GM10266 (cell line): ENCODE measurements at regions not wholly inside any gene's neighbourhood (a gene's known extent, or its start where the extent isn't known, plus 50 kb on each side); places are given as distances from the start of the nearest gene placed in this dataset.

Experiments used
- DNase-seq: peaks from one replicate; pipeline ENCODE4 v3.0.0; 2012; ENCODE audit errors: extremely low spot score
- CTCF ChIP-seq: IDR thresholded peaks from 2 replicates; pipeline ENCODE4 v1.5.1; 2012; ENCODE audit warnings: mild to moderate bottlenecking, low read depth; ENCODE audit not compliant: control insufficient read depth, insufficient read depth; ENCODE audit errors: missing control alignments

DNA sequence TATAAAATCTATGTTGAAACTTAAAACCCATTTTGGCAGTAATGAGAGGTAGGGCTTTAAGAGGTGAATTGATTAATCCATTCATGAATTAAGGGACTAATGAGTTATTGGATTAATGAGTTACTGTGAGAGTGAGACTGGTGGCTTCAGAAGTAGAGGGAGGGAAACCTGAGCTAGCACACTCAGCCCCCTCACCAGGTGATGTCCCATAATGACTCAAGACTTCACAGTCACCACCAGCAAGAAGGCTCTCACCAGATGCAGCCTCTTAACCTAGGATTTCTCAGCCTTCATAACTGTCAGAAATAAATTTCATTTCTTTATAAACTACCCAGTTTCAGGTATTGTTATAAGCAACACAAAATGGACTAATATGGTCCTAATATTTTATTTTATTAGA lies 621.7 kb upstream of the ACVR2A start:
- no peak for DNase-seq
- no peak for TF ChIP-seq CTCF

DNA sequence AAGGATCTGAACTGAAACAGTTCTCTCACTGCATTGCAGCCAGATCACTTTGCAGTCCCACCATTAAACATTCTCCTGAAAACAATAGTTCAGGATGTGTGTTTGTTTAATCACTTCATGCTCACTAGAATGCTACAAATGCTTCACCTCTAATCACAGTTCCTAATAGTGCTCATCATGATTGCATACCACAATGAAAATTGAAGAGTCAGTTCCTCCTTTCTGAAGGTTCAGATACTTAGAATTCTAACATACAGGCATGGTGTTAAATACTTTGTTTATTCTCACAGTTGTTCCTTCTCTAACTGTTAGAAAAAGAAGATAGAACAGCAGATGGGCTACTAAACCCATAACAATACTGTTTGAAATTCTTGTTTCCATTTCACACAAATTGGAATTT lies 622.3 kb upstream of the ACVR2A start:
- DNase-seq, result no peak
- no peak for TF ChIP-seq CTCF

- DNase-seq, result no peak
- no peak for TF ChIP-seq CTCF
These were observed 629.9 kb upstream of the ACVR2A start for GRCh38 chr2:147214914-147215313.

DNA sequence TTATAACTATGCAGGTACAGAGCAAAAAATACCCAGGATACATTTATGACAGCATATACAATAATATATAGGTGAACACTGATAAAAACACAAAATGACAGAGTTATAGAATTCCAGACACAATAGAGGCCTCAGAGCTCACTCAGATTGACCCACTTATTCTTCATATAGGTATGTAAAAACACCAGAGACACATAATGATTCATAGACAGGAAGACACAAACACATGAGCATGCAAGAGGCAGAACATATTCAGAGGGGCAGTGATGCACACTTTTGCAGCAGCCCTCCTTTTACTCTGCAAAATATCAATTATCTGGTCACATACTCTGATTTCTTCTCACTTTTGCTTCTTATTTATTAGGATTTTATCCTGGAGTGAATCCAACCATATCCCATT lies 633.3 kb upstream of the ACVR2A start:
- no peak for TF ChIP-seq CTCF
- DNase-seq, result no peak

- no peak for TF ChIP-seq CTCF
- DNase-seq, result no peak
These were observed 640.7 kb upstream of the ACVR2A start for GRCh38 chr2:147204102-147204501.

DNA sequence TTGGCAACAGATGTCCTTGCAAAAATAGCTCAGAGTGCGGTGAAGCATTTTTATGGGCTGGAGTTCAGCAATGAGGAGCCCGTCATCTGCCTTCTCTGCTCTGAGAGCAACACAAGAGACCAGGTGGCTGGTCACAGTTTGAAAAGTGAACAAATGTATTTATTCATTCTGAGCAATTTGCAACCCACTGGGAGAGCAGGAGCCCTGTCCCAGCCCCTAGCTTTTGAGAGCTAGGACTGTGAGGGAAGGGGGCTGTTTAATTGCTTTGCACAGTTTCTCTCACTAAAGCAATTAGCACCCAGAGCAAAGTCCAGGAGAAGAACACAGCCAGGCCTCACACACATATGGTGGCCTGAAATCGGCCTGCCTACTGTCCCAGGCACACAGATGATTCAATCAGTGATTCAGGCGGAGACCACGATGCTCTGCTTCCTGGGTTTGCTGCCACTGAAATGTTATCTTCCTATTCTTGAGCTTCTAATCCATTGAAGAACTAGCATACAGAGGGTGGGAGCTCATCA lies 646.1 kb upstream of the ACVR2A start:
- DNase-seq, result no peak
- TF ChIP-seq CTCF, result no peak

DNA sequence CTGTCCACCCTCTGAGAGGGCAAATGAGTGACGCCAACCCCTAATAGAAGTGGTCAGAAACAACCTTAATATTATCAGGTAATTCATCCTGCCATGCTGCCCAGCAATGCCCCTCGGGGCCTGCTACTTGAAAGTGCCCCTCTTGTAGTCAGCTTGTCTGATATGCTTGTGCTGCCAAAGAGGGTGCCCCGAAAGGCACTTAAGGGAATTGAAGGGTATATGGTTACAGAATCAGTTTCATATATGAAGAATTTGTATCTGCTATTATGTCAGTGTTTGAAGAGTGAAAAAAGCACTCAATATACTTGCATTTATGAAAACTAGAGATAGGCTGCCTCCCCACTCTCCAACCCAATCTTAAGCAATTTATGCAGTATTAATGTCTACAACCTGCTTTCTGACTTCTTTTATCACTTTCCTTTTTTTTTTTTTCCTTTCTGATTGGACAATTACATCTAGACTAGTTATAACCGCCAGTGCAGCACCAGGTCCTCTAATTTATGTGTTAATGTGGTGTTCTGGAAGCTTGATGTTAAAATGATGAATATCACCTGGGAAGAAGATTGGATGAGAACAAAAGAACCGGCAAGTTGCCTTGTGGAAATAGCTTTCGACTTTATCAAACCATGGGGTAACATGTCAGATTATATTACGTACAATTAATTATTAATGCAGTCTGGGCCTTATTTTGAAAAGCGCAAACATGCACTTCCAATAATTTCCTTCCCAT lies 646.9 kb upstream of the ACVR2A start:
- no peak for TF ChIP-seq CTCF
- no peak for DNase-seq
